ENCODE measurements at regions not wholly inside any gene's neighbourhood (a gene's known extent, or its start where the extent isn't known, plus 50 kb on each side); places are given as distances from the start of the nearest gene placed in this dataset.
"Not testable (repeated sequence)": the region's sequence is repeated elsewhere in the genome, so short reads cannot be mapped to it uniquely, and the experiment has no call there.

DNA sequence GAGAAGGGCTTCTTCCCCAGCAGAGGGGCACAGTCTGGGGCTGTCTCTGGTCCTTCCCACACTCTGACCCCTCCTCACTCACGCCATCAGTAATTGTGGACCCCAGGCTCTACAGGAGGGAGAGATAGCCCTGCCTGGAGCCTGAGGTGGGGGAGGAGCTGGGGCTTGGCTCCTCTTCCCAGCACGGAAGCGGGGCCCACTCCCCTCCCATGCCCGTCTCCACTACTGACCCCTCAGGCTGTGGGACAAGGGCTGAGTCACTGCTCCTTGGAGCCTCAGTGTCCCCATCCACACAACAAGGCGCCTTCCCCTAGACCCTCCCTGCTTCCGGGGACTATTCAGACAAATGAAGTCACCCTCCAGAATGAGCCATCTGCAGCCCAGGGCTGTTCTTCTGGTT is 133.1 kb downstream of the TNFRSF13B start:
- WGBS, 2 donors: no CpG with 5 or more reads among the region's 6 CpGs
- intact Hi-C loops (cut with DNase I; ENCODE audit: low total_unique reads); H3K4me3 ChIP-seq (ENCODE audit: low read depth, poor library complexity, severe bottlenecking); DNase-seq (ENCODE audit: low spot score in 2 of 2): not testable (repeated sequence)

DNA sequence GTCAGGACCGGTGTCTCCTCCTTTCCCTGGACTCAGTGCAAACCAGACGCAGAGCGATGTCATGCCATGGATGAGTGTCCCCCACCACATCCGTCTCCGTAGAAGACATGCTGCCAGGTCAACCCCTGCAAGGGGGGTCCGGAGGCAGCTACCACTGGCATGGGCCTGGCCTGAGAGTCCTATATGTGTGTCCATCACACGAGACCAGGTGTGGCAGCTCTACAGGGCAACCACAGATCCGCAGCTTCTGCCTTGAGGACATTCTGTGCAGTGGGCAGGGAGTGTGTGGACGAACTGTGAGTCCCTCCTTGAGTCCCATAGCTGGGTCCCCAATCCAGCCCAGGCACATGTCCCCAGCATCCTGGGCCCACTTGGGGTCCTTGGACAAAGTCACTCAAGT is 133.6 kb downstream of the TNFRSF13B start:
- H3K4me3 ChIP-seq (ENCODE audit: low read depth, poor library complexity, severe bottlenecking); intact Hi-C loops (cut with DNase I; ENCODE audit: low total_unique reads); DNase-seq (ENCODE audit: low spot score in 2 of 2): not testable (repeated sequence)
- 90% methylated on average over 2 of the region's 9 CpGs; no CpG with 5 or more reads in 1 of the 2 donors for WGBS, 2 donors

DNA sequence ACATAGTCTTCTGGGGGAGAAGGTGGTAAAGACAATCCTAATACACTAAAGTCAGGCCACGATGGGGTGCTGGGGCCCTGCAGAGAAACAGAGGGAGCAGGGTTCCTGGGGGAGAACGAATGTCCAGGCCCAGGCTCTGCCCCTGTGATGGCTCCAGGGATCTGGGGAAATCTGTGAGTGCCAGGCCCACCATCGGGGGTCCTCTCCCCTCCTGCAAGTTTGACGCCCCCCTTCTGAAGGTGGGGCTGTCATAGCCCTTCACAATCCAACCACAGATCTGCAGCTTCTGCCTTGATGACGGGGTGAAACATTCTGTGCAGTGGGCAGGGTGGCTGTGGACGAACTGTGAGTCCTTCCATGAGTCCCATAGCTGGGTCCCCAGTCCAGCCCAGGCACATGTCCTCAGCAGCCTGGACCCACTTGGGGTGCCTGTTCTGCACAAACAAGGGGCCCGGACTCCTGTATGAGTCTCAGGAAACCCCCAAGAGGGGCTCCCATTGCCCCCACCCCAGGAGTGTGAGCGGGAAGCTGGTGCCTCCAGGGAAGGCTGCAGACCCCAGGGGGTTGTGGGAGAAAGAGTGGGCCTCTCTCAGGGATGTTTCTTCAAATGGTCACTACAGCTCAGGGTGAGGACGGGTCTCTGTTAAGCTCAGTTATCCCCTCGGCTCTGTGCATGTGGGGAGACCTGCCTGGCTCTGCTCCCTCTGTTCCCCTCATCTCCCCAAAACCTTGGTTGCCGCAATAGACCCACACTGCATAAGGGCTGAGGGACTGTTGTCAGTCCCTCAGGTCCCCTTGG is 134.3 kb downstream of the TNFRSF13B start:
- 76 to 80% methylated on average over 4 to 8 of the region's 11 CpGs for WGBS, 2 donors
- H3K4me3 ChIP-seq (ENCODE audit: low read depth, poor library complexity, severe bottlenecking); DNase-seq (ENCODE audit: low spot score in 2 of 2); intact Hi-C loops (cut with DNase I; ENCODE audit: low total_unique reads): not testable (repeated sequence)

DNA sequence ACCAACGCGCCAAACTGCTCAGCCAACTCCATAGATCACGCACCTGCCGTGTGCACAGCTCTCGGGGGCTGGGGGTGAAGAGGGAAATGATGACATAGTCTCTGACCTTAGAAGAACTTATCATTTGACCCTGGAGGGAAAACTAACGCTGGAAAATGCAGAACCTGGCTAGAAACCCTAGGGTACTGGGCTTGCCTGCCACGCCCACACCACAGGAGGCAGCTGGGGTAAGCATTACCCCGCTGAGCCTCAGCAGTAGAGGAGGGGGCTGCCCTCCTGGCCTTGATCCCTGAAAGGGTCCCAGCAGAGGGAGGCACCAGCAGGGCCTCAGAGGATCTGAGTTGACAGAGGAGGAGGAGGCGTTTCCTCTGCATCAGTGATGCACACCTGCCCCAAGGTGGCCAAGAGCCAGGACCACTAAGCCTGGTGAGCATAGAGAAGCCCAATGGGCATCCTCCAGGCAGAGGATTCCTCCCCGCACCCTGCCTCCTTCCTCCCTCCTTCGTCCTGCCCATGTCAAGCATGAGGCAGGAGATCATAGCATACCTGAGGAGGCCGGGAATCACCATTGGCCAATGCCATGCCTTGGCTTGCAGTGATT is 135.5 kb downstream of the TNFRSF13B start:
- intact Hi-C loops (cut with DNase I; ENCODE audit: low total_unique reads); DNase-seq (ENCODE audit: low spot score in 2 of 2); H3K4me3 ChIP-seq (ENCODE audit: low read depth, poor library complexity, severe bottlenecking): not testable (repeated sequence)
- WGBS, 2 donors: no CpG with 5 or more reads among the region's 12 CpGs

DNA sequence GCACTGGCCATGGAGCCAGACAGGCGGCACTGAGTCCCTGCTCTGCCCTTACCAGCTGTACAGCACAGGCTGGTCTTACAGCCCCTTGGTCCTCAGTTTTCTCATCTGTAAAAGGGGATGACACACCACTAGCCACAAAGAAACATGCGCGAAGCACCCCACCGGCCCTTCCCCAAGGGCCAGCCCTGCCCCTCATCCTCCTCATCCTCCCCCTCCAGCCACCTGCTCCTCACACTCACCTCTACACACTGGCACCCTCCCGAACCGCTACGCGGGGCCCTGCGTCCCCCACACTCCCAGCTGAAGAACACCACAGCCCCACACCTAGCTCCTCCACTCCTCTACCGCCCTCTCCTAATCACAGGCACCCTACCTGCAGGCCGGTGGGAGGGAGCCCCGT is 138.4 kb downstream of the TNFRSF13B start:
- 90 to 95% methylated on average over 6 to 7 of the region's 12 CpGs for WGBS, 2 donors
- DNase-seq (ENCODE audit: low spot score in 2 of 2); intact Hi-C loops (cut with DNase I; ENCODE audit: low total_unique reads); H3K4me3 ChIP-seq (ENCODE audit: low read depth, poor library complexity, severe bottlenecking): not testable (repeated sequence)

DNA sequence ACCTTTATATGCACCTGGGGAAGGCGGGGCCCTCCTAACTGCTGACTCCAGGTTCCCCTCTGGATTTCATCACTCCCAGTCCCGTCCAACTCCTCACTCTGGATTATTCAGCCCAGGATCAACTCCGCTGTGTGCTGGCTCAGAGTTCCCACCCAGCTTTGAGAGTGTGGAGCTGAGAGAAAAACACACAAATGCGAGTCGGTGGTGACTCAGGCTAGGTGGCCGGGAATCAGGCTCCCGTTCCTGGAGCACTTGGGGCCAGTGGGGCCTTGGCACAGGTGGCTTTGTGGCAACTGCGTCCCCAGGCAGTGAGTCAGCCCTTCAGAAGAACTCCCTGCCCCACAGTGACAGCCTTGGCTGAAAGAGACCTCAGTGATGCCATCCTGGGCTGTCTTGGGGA is 139.1 kb downstream of the TNFRSF13B start:
- H3K4me3 ChIP-seq (ENCODE audit: low read depth, poor library complexity, severe bottlenecking); intact Hi-C loops (cut with DNase I; ENCODE audit: low total_unique reads); DNase-seq (ENCODE audit: low spot score in 2 of 2): not testable (repeated sequence)
- WGBS, 2 donors: 34% methylated on average over 5 of the region's 8 CpGs; no CpG with 5 or more reads in 1 of the 2 donors

DNA sequence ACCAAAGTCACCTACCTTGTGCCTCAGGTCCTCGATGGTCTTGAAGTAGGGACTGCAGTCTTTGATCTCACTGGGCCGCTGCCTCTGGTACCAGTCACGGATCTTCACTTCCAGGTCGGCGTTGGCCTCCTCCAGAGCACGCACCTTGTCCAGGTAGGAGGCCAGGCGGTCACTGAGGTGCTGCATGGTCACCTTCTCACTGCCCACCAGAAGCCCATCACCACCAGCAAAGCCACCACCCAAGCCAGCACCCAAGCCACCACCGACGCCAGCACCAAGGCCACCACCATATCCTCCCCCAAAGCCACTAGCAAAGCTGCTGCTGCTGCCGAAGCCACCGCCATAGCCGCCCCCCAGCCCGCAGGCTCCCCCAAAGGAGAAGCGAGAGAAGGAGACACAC is 139.7 kb downstream of the TNFRSF13B start:
- H3K4me3 ChIP-seq (ENCODE audit: low read depth, poor library complexity, severe bottlenecking); intact Hi-C loops (cut with DNase I; ENCODE audit: low total_unique reads); DNase-seq (ENCODE audit: low spot score in 2 of 2): not testable (repeated sequence)
- WGBS, 2 donors: 85% methylated on average over 12 of the region's 14 CpGs; no CpG with 5 or more reads in 1 of the 2 donors

DNA sequence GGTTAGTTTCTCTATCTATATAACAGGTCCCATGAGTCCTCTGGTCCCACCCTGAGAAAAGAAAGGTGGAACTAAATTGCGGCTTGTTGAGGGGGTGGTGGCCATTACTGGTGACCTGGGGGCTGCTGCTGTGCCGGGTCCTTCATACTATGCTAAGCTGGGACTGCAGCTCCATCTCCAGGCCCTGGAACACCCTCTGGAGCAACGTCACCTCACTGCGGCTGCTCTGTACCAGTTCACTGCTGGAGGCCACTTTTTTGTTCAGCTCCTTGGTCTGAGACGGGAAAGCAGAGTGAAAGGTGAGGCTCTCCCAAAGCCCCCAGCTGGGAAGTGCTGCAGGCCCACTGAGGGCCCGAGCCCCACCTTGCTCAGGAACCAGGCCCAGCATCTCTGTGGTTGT is 140.7 kb downstream of the CCDC144A start:
- DNase-seq (ENCODE audit: low spot score in 2 of 2); H3K4me3 ChIP-seq (ENCODE audit: low read depth, poor library complexity, severe bottlenecking); intact Hi-C loops (cut with DNase I; ENCODE audit: low total_unique reads): not testable (repeated sequence)
- 61% methylated on average over 4 of the region's 6 CpGs; no CpG with 5 or more reads in 1 of the 2 donors for WGBS, 2 donors

DNA sequence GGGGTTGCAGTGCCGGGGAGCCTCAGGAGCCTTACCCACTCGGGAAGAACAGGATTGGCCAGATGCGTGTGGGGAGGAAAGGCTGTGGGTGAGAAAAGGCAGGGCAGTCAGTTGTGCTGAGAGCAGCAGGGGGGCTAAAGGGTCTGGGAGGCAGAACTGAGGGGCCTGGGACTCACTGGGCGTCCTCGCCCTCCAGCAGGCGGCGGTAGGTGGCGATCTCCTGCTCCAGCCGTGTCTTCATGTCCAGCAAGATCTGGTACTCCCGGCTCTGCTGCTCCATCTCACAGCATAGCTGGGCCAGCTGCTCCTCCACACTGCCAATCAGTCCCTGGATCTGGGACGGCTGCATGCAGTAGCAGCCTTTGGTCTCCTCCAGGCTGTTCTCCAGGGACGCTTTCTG is 140.2 kb downstream of the CCDC144A start:
- intact Hi-C loops (cut with DNase I; ENCODE audit: low total_unique reads); DNase-seq (ENCODE audit: low spot score in 2 of 2); H3K4me3 ChIP-seq (ENCODE audit: low read depth, poor library complexity, severe bottlenecking): not testable (repeated sequence)
- no CpG with 5 or more reads among the region's 12 CpGs for WGBS, 2 donors

Data from lower leg skin (tissue), 3 donors.